WTC11 (cell line): ENCODE measurements at regions not wholly inside any gene's neighbourhood (a gene's known extent, or its start where the extent isn't known, plus 50 kb on each side); places are given as distances from the start of the nearest gene placed in this dataset.

ENCODE experiments used
- ATAC-seq: fragments of 200-7000 bp; cut with Tn5 transposase; 2 replicates; pipeline ENCODE4 v1.10.0; 2021; ENCODE audit warnings: mild to moderate bottlenecking, moderate library complexity
- CTCF ChIA-PET: fragments of 300-600 bp; sonication (Branson Sonifier 250); formaldehyde crosslinking; loops from one replicate; lab custom pipeline; 2021; ENCODE audit warnings: antibody characterized with exemption; lab: Charles Lee
- POLR2A ChIA-PET: fragments of 350-600 bp; sonication (Branson Sonifier 250); formaldehyde crosslinking; loops from one replicate; lab custom pipeline; 2021; ENCODE audit warnings: antibody characterized with exemption; lab: Charles Lee
- DNase-seq: peaks from one replicate; pipeline ENCODE4 v3.0.0; 2021; ENCODE audit warnings: low spot score
- H3K27ac Mint-ChIP-seq: 2 replicates; pipeline ENCODE4 v1.8.0; 2021; ENCODE audit warnings: mixed read lengths
- H3K27me3 Mint-ChIP-seq: 2 replicates; pipeline ENCODE4 v1.8.0; 2021; ENCODE audit warnings: low read depth, mild to moderate bottlenecking, moderate library complexity, mixed read lengths
- H3K36me3 Mint-ChIP-seq: 2 replicates; pipeline ENCODE4 v1.8.0; 2021; ENCODE audit warnings: mixed read lengths
- H3K4me1 Mint-ChIP-seq: 2 replicates; pipeline ENCODE4 v1.8.0; 2022; ENCODE audit warnings: mixed read lengths
- H3K4me3 Mint-ChIP-seq: 2 replicates; pipeline ENCODE4 v1.8.0; 2021; ENCODE audit warnings: mild to moderate bottlenecking, moderate library complexity, mixed read lengths
- H3K9me3 Mint-ChIP-seq: 2 replicates; pipeline ENCODE4 v1.8.0; 2021; ENCODE audit warnings: mixed read lengths
- AFF4 ChIP-seq: sonication (generic); formaldehyde crosslinking; IDR thresholded peaks from 2 replicates; pipeline ENCODE4 v1.8.1; 2023; ENCODE audit warnings: mild to moderate bottlenecking, missing genetic modification reagents, borderline replicate concordance
- ATF2 ChIP-seq: sonication (generic); formaldehyde crosslinking; IDR thresholded peaks from 2 replicates; pipeline ENCODE4 v1.8.1; 2022; ENCODE audit warnings: low read depth, missing genetic modification reagents, borderline replicate concordance
- CDX4 ChIP-seq: fragments of 250-450 bp; sonication (Bioruptor Pico); IDR thresholded peaks from 2 replicates; pipeline ENCODE4 v1.9.0; 2021; ENCODE audit warnings: moderate library complexity, mild to moderate bottlenecking, inconsistent platforms, borderline replicate concordance
- CREM ChIP-seq: sonication (generic); formaldehyde crosslinking; IDR thresholded peaks from 2 replicates; pipeline ENCODE4 v1.8.1; 2022; ENCODE audit warnings: mild to moderate bottlenecking, missing genetic modification reagents, moderate library complexity
- E2F5 ChIP-seq: sonication (generic); formaldehyde crosslinking; IDR thresholded peaks from 2 replicates; pipeline ENCODE4 v1.8.1; 2022; ENCODE audit warnings: mild to moderate bottlenecking, moderate library complexity, missing genetic modification reagents
- EMX1 ChIP-seq: fragments of 250-450 bp; sonication (Bioruptor Pico); IDR thresholded peaks from 2 replicates; pipeline ENCODE4 v1.8.0; 2021; ENCODE audit warnings: mild to moderate bottlenecking
- FOXJ3 ChIP-seq: sonication (generic); formaldehyde crosslinking; IDR thresholded peaks from 2 replicates; pipeline ENCODE4 v1.9.0; 2021; ENCODE audit warnings: missing genetic modification reagents, mild to moderate bottlenecking, borderline replicate concordance
- FOXK1 ChIP-seq: sonication (generic); formaldehyde crosslinking; IDR thresholded peaks from 2 replicates; pipeline ENCODE4 v1.8.0; 2022; ENCODE audit warnings: mild to moderate bottlenecking, moderate library complexity, missing genetic modification reagents
- HMGA2 ChIP-seq: fragments of 250-450 bp; sonication (Bioruptor Pico); IDR thresholded peaks from 2 replicates; pipeline ENCODE4 v1.4.0; 2021; ENCODE audit warnings: mild to moderate bottlenecking, moderate library complexity
- JUN ChIP-seq: sonication (generic); formaldehyde crosslinking; IDR thresholded peaks from 2 replicates; pipeline ENCODE4 v1.8.0; 2023; ENCODE audit warnings: mild to moderate bottlenecking, missing genetic modification reagents
- MYBL2 ChIP-seq: sonication (generic); formaldehyde crosslinking; IDR thresholded peaks from 2 replicates; pipeline ENCODE4 v1.8.1; 2023; ENCODE audit warnings: mild to moderate bottlenecking, moderate library complexity, missing genetic modification reagents
- PREB ChIP-seq: sonication (generic); formaldehyde crosslinking; IDR thresholded peaks from 2 replicates; pipeline ENCODE4 v1.8.1; 2022; ENCODE audit warnings: mild to moderate bottlenecking, missing genetic modification reagents, moderate library complexity, borderline replicate concordance
- SP1 ChIP-seq: sonication (generic); formaldehyde crosslinking; conservative IDR thresholded peaks from 2 replicates; pipeline ENCODE4 v1.8.1; 2022; ENCODE audit warnings: missing genetic modification reagents
- TCF7 ChIP-seq: sonication (generic); formaldehyde crosslinking; IDR thresholded peaks from 2 replicates; pipeline ENCODE4 v1.8.0; 2022; ENCODE audit warnings: mild to moderate bottlenecking, low read depth, missing genetic modification reagents, moderate library complexity
- ZNF121 ChIP-seq: sonication (generic); formaldehyde crosslinking; IDR thresholded peaks from 2 replicates; pipeline ENCODE4 v1.8.0; 2023; ENCODE audit warnings: missing genetic modification reagents
- ZNF263 ChIP-seq: sonication (generic); formaldehyde crosslinking; IDR thresholded peaks from 2 replicates; pipeline ENCODE4 v1.8.1; 2022; ENCODE audit warnings: low read depth, mild to moderate bottlenecking, moderate library complexity, missing genetic modification reagents
- ZNF317 ChIP-seq: sonication (generic); formaldehyde crosslinking; IDR thresholded peaks from 2 replicates; pipeline ENCODE4 v1.8.1; 2023; ENCODE audit warnings: low read depth, mild to moderate bottlenecking, moderate library complexity, missing genetic modification reagents, borderline replicate concordance
- ZNF416 ChIP-seq: fragments of 250-450 bp; sonication (Bioruptor Pico); IDR thresholded peaks from 2 replicates; pipeline ENCODE4 v1.9.0; 2021; ENCODE audit warnings: mild to moderate bottlenecking, inconsistent platforms
- ZNF423 ChIP-seq: fragments of 250-450 bp; sonication (Bioruptor Pico); IDR thresholded peaks from 2 replicates; pipeline ENCODE4 v2.1.2; 2022; ENCODE audit warnings: mild to moderate bottlenecking, moderate library complexity
- ZNF425 ChIP-seq: fragments of 250-450 bp; sonication (Bioruptor Pico); conservative IDR thresholded peaks from 2 replicates; pipeline ENCODE4 v1.9.0; 2021; ENCODE audit warnings: mild to moderate bottlenecking
- TF ChIP-seq, protein P1 (sequence below): sonication (generic); formaldehyde crosslinking; IDR thresholded peaks from 2 replicates; pipeline ENCODE4 v1.8.0; 2022; ENCODE audit warnings: mild to moderate bottlenecking, missing genetic modification reagents

DNA sequence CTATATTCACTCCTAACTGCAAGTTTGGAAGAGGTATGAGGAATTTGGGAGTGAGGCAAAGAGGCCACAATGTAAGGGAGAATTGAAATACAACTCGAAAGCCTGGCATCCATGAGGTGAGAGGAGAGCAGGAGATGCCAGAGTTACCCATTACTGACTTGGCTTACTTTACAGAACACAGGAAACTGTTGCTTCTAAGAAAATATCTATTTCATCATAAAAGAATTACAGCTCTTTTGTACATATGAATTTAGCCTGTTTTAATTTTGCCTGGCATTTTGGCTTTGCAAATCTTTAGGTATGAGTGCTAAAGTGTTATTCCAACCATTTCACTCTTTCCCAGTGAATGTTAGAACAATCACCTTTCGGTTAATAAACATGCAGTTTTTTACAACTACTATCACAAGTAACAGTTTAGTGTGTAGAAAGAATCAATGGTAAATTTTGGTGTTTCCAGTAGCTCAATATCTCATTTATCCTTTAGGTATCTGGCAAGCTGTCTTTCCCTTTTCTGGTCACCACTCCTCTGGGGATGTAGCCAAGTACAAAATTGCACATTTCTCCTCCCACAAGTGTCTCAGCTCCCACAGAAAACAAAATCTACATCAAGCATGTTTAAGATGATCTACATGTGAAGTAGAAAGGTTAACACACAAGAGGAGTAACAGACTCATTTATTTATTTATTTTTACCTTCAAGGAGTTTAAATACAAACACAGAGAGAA is 196.6 kb upstream of the DCN start (continued):
- TF ChIP-seq, protein P1, sequence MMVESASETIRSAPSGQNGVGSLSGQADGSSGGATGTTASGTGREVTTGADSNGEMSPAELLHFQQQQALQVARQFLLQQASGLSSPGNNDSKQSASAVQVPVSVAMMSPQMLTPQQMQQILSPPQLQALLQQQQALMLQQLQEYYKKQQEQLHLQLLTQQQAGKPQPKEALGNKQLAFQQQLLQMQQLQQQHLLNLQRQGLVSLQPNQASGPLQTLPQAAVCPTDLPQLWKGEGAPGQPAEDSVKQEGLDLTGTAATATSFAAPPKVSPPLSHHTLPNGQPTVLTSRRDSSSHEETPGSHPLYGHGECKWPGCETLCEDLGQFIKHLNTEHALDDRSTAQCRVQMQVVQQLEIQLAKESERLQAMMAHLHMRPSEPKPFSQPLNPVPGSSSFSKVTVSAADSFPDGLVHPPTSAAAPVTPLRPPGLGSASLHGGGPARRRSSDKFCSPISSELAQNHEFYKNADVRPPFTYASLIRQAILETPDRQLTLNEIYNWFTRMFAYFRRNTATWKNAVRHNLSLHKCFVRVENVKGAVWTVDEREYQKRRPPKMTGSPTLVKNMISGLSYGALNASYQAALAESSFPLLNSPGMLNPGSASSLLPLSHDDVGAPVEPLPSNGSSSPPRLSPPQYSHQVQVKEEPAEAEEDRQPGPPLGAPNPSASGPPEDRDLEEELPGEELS (CRISPR knock-in tag) = no peak
- TF ChIP-seq ZNF317 (CRISPR knock-in tag) = no peak
- TF ChIP-seq JUN (CRISPR knock-in tag) = no peak
- TF ChIP-seq AFF4 (CRISPR knock-in tag) = no peak
- no peak for TF ChIP-seq ZNF263 (CRISPR knock-in tag)
- TF ChIP-seq, all 79 proteins: peak for 0

GRCh38 chr12:91377436-91377835 is 194.8 kb upstream of the DCN start:
- Mint-ChIP-seq H3K4me1 (peaks cover 45% of the 10 kb centered on the region), H3K36me3 (no peaks in the 10 kb centered on the region), H3K27me3 (no peaks in the 10 kb centered on the region), H3K9me3 (peaks cover 13% of the 10 kb centered on the region), H3K4me3 (no peak overlapping the region), H3K27ac (no peak overlapping the region)
- DNase-seq (no peak), ATAC-seq (no peak)
- CTCF ChIA-PET = no interaction called here
- POLR2A ChIA-PET = no interaction called here
- TF ChIP-seq SP1 (CRISPR knock-in tag) (no peak), FOXK1 (no peak), E2F5 (no peak), TCF7 (CRISPR knock-in tag) (no peak)

DNA sequence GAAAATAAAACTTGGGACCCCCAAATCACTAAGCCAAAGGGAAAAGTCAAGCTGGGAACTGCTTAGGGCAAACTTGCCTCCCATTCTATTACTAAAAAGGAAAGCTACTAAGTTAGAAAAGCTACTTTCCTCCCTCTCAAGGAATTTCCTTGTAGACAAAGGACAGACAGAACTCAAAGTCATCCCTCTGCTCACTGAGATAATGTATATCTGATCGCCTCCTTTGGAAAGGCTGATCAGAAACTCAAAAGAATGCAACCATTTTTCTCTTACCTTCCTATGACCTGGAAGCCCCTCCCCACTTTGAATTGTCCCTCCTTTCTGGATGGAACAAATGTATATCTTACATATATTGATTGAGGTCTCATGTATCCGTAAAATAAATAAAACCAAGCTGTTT is 190.5 kb upstream of the DCN start:
- Mint-ChIP-seq H3K27ac (no peak overlapping the region), H3K27me3 (no peaks in the 10 kb centered on the region), H3K4me3 (no peak overlapping the region), H3K36me3 (no peaks in the 10 kb centered on the region), H3K9me3 (peaks cover 13% of the 10 kb centered on the region), H3K4me1 (peaks cover 48% of the 10 kb centered on the region)
- TF ChIP-seq MYBL2 (CRISPR knock-in tag) (no peak), ZNF425 (no peak), ATF2 (no peak), ZNF121 (CRISPR knock-in tag) (no peak), PREB (no peak), HMGA2 (CRISPR knock-in tag) (no peak), ZNF423 (CRISPR knock-in tag) (no peak), EMX1 (CRISPR knock-in tag) (no peak), CDX4 (CRISPR knock-in tag) (no peak), ZNF416 (no peak), FOXJ3 (CRISPR knock-in tag) (no peak), CREM (CRISPR knock-in tag) (no peak)
- no peak for ATAC-seq
- DNase-seq = no peak
- POLR2A ChIA-PET = no interaction called here
- CTCF ChIA-PET = no interaction called here
